GM19467 (cell line): ENCODE measurements at regions not wholly inside any gene's neighbourhood (a gene's known extent, or its start where the extent isn't known, plus 50 kb on each side); places are given as distances from the start of the nearest gene placed in this dataset.

Experiments used
- ATAC-seq: cut with Tn5 transposase; IDR thresholded peaks from one replicate; pipeline ENCODE4 v1.9.1; 2021; ENCODE audit warnings: mild to moderate bottlenecking, moderate library complexity; ENCODE audit not compliant: unreplicated experiment

DNA sequence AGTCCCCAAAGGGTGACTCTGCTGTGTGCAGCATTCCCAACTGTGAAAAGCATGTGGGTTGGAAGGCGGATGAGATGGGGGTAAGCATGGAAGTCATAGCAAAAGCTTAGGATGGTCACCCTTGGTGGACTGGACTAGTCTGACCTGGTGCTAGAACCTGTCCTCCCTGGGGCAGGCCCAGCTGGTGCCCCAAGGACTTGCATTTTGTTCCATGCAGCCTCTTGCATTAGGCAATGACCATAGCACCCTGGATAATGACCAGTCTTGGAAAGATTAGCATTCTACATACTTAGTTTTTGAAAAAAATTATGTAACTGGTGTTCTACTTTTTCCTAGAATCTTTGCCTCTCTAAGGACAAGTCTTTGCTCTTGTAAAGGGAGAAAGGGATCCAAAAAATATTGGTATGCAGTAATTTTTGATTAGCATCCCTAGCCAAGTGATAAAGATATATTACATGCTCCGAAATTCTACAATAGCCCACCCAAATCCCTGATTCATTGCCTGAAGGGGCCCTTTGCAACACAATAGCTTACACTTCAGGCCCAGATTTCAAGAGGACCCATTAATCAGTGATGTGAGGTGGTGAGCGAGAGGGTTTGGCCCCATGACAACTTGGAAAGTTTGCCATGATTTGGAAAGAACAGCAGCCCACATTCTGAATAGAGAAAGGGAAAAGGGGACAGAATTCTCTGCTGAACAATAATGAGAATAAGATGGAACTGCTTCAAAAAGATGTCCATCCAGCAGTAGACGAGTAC lies 93.3 kb upstream of the CD180 start:
- no peak for ATAC-seq

DNA sequence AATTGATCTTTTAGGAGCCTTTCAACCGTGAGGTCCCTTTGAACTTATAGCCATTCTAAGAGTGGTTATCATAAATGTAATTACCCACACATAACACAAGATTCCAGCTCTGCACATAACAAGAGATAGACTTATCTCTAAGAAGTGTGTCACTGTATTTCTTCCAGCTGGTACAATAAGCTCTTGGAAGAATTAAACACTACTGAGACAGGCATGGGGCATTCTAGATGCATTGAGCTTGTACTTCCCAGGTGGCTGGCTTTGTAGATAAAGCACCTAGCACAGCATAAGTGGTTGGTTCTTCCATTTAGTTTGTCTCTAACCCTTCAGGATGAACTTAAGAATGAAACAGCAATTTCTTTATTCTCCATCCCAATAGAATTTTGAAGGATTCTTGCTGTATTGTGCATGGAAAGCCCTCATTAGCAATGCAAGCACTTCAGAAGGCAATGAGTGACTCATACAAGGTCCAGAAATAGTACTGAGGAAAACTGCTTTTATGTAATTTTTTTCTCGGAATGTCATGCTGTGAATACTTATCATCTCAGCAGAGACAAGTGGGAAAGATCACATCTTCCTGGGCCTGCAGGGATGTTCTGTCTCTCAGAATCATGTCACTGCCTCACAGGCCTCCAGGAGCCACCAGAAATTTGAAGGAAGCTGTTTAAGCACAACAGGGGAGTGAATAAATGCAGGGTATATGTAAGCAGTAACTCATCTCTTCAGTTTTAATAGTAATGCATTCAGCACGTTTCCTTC lies 91.1 kb upstream of the CD180 start:
- no peak for ATAC-seq

DNA sequence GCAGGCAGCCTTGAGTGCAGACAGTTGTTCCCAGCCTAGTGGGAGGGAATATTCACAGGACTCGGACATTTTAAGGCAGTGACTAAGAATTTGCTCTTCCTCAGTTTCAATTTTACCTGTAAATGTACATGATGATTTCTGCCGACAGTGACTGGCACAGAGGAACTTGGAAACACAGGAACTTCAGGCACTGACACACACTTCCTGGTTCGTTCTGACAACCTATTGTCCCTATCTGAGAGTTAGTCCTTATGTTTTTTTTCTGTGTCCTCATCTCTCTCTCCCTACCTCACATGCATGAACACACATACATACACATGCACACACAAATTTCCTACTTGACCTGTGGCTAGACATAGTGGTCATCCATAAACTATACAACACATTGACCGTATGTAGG lies 89.4 kb upstream of the CD180 start:
- no peak for ATAC-seq

DNA sequence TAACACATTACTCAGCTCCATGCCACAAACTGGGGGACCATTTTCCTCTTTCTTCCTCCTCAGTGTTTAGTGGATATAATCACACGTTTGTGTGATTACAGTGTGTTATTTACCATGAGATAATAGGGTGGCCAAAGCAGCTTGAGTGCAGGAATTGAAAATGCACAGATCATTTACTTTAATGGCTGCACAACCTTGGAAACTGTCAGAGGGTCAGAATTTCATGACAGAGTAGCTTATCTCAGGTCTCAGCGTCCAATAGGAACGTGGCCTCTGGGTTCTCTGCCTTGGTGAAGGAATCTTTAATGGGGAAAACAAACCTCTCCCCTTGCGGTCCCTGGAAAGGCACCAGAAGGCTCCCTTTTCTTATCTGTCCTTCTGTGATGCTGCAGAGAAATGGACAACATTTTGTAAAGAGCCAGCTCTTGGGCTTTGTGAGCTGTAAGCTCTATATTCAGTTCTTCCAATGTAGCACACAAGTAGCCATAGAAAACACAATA lies 87.4 kb upstream of the CD180 start:
- no peak for ATAC-seq

DNA sequence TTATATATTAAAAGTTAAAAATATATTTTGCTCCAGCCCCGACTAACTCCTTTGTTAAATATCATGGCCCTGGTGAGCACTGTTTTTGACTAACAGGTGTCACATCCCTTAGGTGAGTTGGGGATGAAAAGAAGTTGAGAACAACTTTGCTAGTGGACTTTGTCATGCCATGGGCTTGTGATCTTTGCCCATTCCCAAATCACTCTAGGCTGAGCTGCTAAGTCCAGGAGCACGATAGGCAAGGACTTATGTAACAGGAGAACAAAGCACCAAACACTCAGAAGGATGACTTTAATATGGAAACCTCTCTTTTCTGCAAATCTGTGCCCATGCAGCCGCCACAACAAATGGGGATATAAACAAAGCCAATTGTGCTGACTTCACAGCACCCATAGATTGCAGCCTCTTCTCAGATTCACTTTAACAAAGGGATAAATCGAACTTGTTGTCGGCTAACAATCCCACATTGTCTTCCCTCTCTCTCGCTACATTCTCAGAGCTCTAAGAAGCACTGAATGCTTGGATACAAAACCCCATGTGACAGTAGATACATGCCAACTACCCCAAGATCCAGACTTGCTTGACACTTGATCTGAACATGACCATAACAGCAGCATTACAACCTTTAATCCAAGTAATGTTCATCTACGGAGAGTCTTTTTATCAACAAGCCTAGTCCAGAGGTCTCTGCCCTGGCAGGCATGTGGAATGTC lies 86.8 kb upstream of the CD180 start:
- ATAC-seq = no peak

DNA sequence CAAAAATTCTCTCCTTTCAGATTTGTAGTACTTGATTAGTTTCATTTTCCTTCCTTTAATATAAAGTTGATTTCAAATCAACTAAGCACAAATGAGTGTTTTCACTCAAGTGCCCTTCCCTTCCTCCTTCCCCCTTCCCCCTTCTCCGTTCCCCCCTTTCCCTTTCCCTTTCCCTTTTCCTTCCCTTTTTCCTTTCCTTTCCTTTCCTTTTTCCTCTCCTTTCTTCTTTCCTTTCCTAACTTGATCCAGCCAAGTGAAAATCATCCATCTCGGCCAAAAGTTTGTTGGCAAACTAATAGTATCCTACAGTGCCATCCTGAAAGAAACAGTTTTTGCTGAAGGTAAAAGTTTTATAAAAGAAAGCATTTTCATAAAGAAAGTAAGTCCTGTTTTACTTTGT lies 85.3 kb upstream of the CD180 start:
- ATAC-seq = no peak

DNA sequence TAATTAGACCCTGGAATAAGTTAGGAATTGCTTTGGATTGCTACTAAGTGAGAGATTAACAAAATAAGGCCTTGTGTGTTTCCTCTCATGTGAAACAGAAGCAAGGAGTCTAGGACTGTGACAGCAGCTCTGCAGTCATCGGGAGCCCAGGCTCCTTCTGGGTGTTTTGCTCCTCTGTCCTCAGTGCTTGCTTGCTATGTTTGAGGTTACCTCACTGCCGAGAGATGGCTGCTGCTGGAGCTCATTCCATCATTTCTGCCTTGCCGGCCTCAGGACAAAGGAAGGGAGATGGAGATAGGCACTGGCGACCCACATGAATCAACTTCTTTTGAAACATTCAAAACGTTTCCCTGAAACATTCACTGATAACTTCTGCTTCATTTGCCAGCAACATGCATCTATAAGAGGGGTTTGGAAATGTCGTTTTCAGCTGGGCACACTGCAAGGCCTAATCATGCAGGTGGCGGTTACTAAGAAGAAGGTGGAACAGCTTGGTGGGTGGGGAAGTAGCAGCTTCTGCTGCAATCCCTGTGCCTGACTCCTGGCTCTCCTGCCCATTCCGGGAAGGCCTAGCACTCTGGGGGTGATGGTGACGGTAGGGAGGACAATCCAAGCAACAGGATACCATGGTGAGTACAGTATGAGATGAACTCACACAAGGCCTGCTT lies 77.2 kb upstream of the CD180 start:
- ATAC-seq = no peak

DNA sequence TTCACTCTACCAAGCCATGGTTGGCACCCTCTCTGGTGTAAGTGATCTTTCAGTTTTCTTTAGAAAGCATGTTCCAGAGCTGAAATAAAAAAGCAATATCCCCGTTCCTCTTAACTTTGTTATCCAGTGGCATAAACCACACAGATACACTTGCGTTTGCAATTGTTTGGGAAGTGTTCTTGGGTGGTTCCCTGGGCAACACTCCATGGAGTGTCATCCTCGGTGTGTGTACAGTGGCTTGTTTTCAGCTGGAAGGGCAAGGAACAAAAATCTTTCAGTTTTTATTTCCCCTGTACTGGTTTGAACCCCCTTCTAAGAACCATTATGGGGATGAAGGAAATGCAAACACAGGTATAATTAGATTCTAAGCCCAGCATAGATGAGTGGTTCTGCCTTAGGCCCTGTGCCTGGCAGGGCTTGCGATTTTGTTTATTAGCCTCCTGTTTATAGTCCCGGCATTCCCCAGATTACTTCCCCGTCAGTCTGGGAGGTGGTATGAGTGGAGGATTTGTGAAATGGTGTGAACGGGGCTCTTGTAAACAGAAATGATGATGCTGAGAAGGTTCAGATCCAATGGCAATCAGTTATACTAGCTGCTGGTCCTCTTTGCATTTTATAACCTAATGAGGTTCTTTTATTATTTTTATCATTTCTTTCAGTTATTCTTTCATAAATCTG lies 76.0 kb upstream of the CD180 start:
- ATAC-seq = no peak

DNA sequence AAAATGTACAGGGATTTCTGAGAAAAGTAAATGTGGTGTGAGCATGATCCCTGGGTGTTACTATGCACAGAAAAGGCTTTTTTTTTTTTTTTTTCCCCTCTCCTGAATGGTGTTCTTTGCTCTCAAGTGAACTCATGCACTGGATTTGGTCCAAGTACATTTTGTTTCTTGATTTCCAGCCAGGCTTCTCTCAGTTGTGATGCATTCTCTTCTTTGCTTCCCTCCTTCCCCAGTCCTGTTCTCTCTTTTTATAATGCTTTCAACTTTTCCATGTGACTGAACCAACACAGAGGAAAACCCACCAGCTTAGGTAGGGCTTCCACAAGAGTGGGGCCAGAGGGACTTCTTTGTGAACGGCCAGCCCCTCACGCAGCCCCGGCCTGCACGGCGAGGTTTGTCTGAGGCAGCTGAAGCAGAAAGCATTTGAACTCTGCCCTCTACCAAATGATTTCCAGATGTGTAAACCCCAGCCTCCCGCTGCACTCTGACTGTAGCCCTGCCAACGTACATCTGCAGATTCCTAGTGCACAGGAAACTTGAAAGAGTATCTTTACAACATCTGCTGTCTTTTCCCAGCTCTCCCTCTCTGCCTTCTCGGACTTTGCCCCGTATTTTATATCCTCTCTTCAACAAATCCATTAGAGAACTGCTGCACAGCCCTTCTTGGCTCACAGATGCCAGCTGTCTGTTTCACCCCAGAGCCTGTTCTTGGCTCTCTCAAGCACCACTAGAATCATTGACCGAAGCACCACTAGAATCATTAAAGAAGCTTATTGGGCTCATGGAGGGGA lies 71.8 kb upstream of the CD180 start:
- ATAC-seq = no peak

DNA sequence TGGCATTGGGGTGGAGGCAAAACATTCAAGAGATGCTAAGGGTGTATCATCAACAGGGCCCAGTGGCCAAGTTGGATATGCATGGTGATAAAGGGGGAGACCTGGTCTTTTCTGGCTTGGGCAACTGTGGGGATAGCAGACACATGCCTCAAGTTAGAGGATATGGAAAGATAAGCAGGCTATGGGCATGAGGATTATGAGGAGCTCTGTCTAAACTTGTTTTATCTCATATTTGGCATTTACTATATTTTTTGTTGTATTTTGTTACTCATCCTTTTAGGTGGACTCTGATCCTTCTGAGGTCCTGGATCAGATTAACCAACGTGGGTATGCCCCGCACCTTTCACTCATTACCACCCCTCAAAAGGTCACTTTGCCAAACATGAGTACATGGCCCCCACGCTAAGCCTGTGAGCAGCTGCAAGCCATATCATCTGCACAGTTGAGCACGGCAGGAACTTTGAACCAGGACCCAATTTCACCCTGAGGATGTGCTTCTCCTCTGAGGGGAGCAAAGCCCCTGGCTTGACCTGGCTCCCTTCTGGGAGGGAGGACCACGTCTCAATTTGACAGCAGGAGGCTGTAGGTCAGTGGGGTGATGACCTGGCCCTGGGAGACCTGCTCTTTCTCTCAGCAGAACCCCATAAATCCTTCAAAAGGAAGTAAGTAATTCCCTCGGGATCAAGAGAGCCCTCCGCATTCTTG lies 71.1 kb upstream of the CD180 start:
- no peak for ATAC-seq

DNA sequence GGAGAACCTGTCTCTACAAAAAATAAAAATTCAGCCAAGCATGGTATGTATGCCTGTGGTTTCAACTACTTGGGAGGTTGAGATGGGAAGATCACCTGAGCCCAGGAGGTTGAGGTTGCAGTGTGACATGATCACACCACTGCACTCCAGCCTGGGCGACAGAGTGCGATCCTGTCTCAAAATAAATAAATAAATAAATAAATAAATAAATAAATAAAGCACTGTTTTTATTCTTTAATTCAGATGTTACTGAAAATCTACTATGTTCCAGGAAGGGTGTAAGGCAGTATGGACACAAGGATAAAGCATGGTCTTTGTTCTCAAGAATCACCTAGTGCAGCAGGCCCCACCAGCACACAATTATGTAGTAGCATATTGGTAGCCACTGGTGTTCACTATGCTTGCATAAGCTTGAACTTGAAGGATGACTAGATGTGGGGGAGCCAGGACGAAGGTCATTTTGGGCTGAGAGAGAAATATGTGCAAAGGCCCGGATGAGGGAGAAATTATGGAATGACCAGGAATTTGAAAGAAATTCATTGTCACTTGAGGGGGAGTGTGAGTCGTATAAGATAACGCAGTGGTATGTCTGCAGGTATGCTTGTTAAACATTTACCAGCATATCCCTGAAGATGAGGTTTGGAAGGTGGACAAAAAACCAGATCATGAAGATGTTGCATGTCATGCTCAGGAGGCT lies 70.2 kb upstream of the CD180 start:
- no peak for ATAC-seq

DNA sequence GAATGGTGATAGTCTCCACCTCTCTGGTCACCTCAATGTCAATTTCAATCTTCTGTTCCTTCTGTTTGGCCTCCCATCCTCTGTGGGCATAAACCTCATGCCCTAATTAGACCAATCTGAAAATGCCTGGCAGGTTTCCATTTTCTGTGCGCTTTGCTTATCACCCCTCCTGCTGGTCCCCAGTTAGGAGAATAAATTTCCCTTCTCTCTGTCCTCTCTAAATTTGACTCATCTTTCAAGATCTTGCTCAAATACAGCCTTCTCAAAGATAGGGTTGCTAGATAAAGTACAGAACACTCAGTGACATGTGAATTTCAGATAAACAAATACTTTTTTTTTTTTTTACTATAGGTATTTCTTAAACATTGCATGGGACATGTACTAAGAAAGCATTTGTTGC lies 69.4 kb upstream of the CD180 start:
- no peak for ATAC-seq

DNA sequence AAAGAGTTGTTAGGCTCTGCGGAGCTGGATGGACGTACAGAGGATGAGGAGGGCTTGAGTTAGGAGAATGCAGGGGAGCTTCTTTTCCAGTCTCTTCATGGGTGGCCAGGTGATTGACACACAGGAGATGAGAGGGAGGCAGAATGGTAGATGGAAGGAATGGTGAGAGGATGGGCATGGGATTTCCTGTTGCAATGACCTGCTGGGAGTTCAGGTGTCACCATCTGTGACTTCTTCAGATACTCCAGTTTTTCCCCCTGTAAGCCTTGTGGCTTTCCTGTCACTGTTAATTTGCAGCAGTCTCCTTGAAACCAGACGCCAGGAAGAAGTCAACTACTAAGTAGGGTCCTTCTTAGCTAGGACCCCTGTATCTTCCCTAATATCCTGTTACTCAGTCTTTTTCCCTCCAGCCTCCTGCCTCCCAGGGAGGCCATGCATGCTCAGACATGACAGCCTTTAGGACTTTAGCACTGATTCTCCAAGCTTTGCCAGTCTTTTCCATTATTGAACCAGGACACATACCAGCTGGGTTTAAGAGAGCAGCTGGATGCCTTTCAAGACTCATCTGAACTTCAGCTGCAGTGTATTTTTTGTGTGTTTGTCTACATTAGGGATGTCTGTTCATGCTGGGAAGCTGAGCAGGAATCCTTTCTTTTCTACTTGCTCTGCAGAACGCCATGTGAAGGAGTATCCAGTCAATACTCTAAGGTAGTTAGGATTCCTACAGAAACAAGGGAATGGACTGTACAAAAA lies 67.2 kb upstream of the CD180 start:
- no peak for ATAC-seq

DNA sequence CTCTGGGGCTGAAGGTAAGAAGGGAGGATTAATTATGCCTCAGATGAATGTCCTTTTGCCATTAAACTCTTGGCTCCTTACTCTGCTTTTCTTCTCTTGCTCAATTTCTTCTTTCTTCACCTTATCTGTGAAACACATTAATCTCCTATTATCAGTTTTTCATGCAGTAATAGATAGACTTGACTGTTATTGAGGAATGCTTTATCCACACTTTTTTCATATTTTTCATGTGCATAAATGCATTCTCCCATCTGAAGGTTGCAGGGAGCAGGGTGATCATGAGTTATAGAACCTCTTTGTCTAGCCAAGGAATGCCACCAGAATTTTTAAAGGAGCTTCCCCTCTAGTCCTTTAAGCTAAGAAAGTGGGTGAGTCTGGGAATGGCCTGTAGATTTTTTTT lies 66.4 kb upstream of the CD180 start:
- ATAC-seq = no peak

DNA sequence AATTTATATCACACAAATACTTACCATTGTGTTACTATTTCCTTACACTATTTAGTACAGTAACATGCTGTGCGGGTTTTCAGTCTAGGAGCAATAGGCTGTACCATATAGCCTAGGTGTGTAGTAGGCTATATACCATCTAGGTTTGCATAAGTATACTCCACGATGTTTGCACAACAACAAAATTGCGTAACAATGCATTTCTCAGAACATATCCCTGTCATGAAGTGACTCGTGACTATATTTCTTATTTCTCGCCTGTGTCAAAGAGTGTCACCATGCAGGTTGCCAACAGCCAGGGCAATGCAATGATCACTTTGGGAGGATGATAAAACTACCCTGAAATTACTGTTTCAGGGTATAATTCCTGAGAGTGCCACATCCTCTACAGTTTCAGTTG lies 65.6 kb upstream of the CD180 start:
- no peak for ATAC-seq

DNA sequence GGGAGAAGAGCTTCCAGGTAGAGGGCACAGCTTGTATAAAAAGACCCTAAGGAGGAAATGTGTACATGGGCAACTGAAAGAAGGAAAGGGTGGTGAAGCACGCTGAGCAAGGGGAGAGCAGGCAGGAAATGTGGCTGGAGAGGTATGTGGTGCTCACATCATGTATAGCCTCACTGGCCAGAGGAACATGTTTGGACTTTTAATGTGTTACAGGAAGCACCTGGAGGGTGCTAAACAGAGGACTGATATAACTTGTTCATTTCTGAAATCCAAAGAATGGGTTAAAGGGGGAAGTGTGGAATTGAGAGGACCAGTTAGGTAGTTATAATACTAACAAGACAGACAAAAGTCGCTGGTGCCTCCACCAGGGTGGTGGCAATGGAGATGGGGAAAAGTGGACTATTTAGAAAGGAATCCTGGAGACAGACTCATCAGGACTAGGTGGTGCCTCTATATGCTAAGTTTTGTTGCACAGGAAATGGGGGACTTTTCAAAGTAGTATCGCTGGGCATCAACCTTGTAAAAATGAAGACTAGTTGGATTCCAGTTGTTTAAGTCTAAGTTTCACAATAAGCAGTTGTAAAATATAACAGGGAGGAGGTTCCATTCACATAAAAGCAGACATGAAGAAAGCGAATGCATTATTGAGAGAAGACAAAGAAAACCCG lies 63.1 kb upstream of the CD180 start:
- no peak for ATAC-seq

DNA sequence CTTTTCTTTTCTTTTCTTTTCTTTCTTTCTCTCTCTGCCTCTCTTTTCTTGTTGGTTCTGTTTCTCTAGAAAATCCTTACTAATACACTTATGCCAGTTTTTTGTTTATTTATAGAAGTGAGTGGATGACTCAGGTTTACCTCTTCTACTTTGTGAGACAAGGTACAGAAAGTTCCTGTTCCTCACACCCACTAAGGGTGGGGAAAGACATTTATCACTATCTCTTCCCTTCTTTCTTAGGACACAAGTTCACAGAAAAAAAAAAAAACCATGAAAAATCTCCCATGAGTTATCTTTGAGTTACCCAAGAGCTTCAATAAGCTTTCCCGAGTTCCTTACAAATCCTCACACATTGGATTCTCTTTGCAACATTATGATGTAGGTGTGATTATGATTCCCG lies 60.9 kb upstream of the CD180 start:
- ATAC-seq = no peak
